SU-DHL-6 (cell line): ENCODE measurements at regions not wholly inside any gene's neighbourhood (a gene's known extent, or its start where the extent isn't known, plus 50 kb on each side); places are given as distances from the start of the nearest gene placed in this dataset.

ENCODE experiments used
- H2AFZ ChIP-seq: fragments of 200-600 bp; sonication (generic); 2 replicates; pipeline ENCODE4 v1.6.1; 2014; ENCODE audit warnings: low read depth, mild to moderate bottlenecking, moderate library complexity, mixed read lengths, antibody characterized with exemption, low read length; ENCODE audit not compliant: severe bottlenecking
- H3F3A ChIP-seq: fragments of 200-600 bp; shearing (Covaris generic); 2 replicates; pipeline ENCODE4 v1.6.0; 2016; ENCODE audit warnings: antibody characterized with exemption, mild to moderate bottlenecking; ENCODE audit not compliant: insufficient read depth
- H3K27ac ChIP-seq: fragments of 200-600 bp; sonication (generic); 2 replicates; pipeline ENCODE4 v1.5.1; 2016; ENCODE audit warnings: low read depth, mild to moderate bottlenecking, low read length, moderate library complexity, mixed read lengths
- H3K27me3 ChIP-seq: fragments of 200-600 bp; sonication (generic), shearing (Covaris generic); 2 replicates; pipeline ENCODE4 v1.6.0; 2014; ENCODE audit warnings: mild to moderate bottlenecking, low read length
- H3K36me3 ChIP-seq: fragments of 200-600 bp; sonication (generic); 2 replicates; pipeline ENCODE4 v1.6.1; 2014; ENCODE audit warnings: mild to moderate bottlenecking, low read length, mixed read lengths
- H3K4me2 ChIP-seq: fragments of 300-600, 200-600 bp; shearing (Covaris generic), sonication (generic); 2 replicates; pipeline ENCODE4 v1.6.0; 2014; ENCODE audit warnings: low read length, low read depth, mild to moderate bottlenecking; ENCODE audit not compliant: poor library complexity, severe bottlenecking
- H3K4me3 ChIP-seq: fragments of 200-600 bp; sonication (generic); 2 replicates; pipeline ENCODE4 v1.5.1; 2014; ENCODE audit warnings: antibody characterized with exemption, low read length, mild to moderate bottlenecking, mixed read lengths; ENCODE audit not compliant: insufficient read depth, poor library complexity, severe bottlenecking
- H3K79me2 ChIP-seq: fragments of 200-600 bp; sonication (generic); 2 replicates; pipeline ENCODE4 v1.6.1; 2014; ENCODE audit warnings: mild to moderate bottlenecking, low read length, moderate library complexity; ENCODE audit not compliant: insufficient read depth
- H3K9ac ChIP-seq: fragments of 200-600 bp; sonication (generic); 2 replicates; pipeline ENCODE4 v1.7.0; 2014; ENCODE audit warnings: mild to moderate bottlenecking, low read length
- H3K9me2 ChIP-seq: fragments of 200-600 bp; sonication (generic); replicated peaks from 2 replicates; pipeline ENCODE4 v1.6.1; 2014; ENCODE audit warnings: low read length; ENCODE audit not compliant: insufficient read depth
- H3K9me3 ChIP-seq: fragments of 200-600 bp; sonication (generic); 2 replicates; pipeline ENCODE4 v1.6.1; 2014; ENCODE audit warnings: low read length, mixed read lengths; ENCODE audit not compliant: insufficient read depth
- H4K20me1 ChIP-seq: fragments of 200-600 bp; sonication (generic); 2 replicates; pipeline ENCODE4 v1.6.1; 2014; ENCODE audit warnings: low read depth, mild to moderate bottlenecking, antibody characterized with exemption, low read length, moderate library complexity, mixed read lengths
- CTCF ChIP-seq: fragments of 200-600 bp; sonication (generic); IDR thresholded peaks from one replicate; pipeline ENCODE4 v1.5.1; 2017; ENCODE audit warnings: antibody characterized with exemption, mild to moderate bottlenecking, low read length, moderate library complexity; ENCODE audit not compliant: insufficient read depth, poor library complexity, severe bottlenecking
- EZH2phosphoT487 ChIP-seq: fragments of 200-600 bp; sonication (generic), shearing (Covaris generic); conservative IDR thresholded peaks from 2 replicates; pipeline ENCODE4 v1.6.1; 2018; ENCODE audit warnings: mild to moderate bottlenecking, antibody characterized with exemption, low read length, moderate library complexity, mixed read lengths

- Histone ChIP-seq H3K27me3 (no peaks in the 10 kb centered on the region), H3F3A (no peaks in the 10 kb centered on the region), H3K4me3 (no peak overlapping the region), H3K9ac (no peak overlapping the region), H3K9me2 (no peaks in the 10 kb centered on the region), H3K79me2 (no peaks in the 10 kb centered on the region), H3K36me3 (no peaks in the 10 kb centered on the region), H3K27ac (no peak overlapping the region), H3K9me3 (no peaks in the 10 kb centered on the region), H3K4me2 (no peak overlapping the region), H2AFZ (no peak overlapping the region), H4K20me1 (no peaks in the 10 kb centered on the region)
- no peak for TF ChIP-seq EZH2phosphoT487
- no peak for TF ChIP-seq CTCF
Measured at GRCh38 chr10:28874210-28874609, 196.9 kb downstream of the BAMBI start.

- Histone ChIP-seq H3K9me2 (no peaks in the 10 kb centered on the region), H3K9ac (no peak overlapping the region), H3K4me2 (no peak overlapping the region), H2AFZ (no peak overlapping the region), H4K20me1 (no peaks in the 10 kb centered on the region), H3K79me2 (no peaks in the 10 kb centered on the region), H3K36me3 (no peaks in the 10 kb centered on the region), H3K9me3 (no peaks in the 10 kb centered on the region), H3K27me3 (no peaks in the 10 kb centered on the region), H3F3A (no peaks in the 10 kb centered on the region), H3K4me3 (no peak overlapping the region), H3K27ac (no peak overlapping the region)
- no peak for TF ChIP-seq CTCF
- no peak for TF ChIP-seq EZH2phosphoT487
Measured at GRCh38 chr10:28875549-28876081, 198.3 kb downstream of the BAMBI start.

GRCh38 chr10:28878236-28878970 lies 201.1 kb downstream of the BAMBI start:
- Histone ChIP-seq H3K4me3 (no peak overlapping the region), H4K20me1 (no peaks in the 10 kb centered on the region), H3K9me2 (no peaks in the 10 kb centered on the region), H3K27ac (no peak overlapping the region), H3K4me2 (no peak overlapping the region), H3K27me3 (no peaks in the 10 kb centered on the region), H3F3A (no peaks in the 10 kb centered on the region), H3K36me3 (no peaks in the 10 kb centered on the region), H3K9ac (no peak overlapping the region), H3K79me2 (no peaks in the 10 kb centered on the region), H3K9me3 (no peaks in the 10 kb centered on the region), H2AFZ (no peak overlapping the region)
- TF ChIP-seq CTCF = no peak
- TF ChIP-seq EZH2phosphoT487 = no peak
